NT2/D1 (cell line): ENCODE measurements at regions not wholly inside any gene's neighbourhood (a gene's known extent, or its start where the extent isn't known, plus 50 kb on each side); places are given as distances from the start of the nearest gene placed in this dataset.

Experiments used
- SUZ12 ChIP-seq: IDR thresholded peaks from 2 replicates; pipeline ENCODE4 v1.6.1; 2011; ENCODE audit not compliant: insufficient read length, insufficient read depth; ENCODE audit errors: extremely low read depth
- ZNF274 ChIP-seq: IDR thresholded peaks from 2 replicates; pipeline ENCODE4 v1.6.1; 2011; ENCODE audit warnings: mild to moderate bottlenecking, low read depth, low read length

GRCh38 chr6:40713002-40713719 is 126.0 kb upstream of the LRFN2 start:
- TF ChIP-seq ZNF274 (no peak), SUZ12 (no peak)
